HG02571 (cell line): ENCODE measurements at regions not wholly inside any gene's neighbourhood (a gene's known extent, or its start where the extent isn't known, plus 50 kb on each side); places are given as distances from the start of the nearest gene placed in this dataset.

Source experiments
- ATAC-seq: cut with Tn5 transposase; IDR thresholded peaks from one replicate; pipeline ENCODE4 v1.9.1; 2021; ENCODE audit warnings: mild to moderate bottlenecking, moderate library complexity; ENCODE audit not compliant: unreplicated experiment

- no peak for ATAC-seq
Measured at GRCh38 chr11:27783701-27784355, 83.6 kb upstream of the BDNF start.

GRCh38 chr11:27777033-27777432 lies 76.8 kb upstream of the BDNF start:
- no peak for ATAC-seq

GRCh38 chr11:27773884-27774283 lies 73.6 kb upstream of the BDNF start:
- no peak for ATAC-seq

- no peak for ATAC-seq
Measured at GRCh38 chr11:27771516-27771915, 71.3 kb upstream of the BDNF start.

- ATAC-seq: no peak
Measured at GRCh38 chr11:27770576-27770975, 70.3 kb upstream of the BDNF start.

- no peak for ATAC-seq
Measured at GRCh38 chr11:27763736-27764135, 63.5 kb upstream of the BDNF start.

- no peak for ATAC-seq
Measured at GRCh38 chr11:27761356-27761755, 61.1 kb upstream of the BDNF start.

- no peak for ATAC-seq
Measured at GRCh38 chr11:27757953-27758352, 57.7 kb upstream of the BDNF start.

- ATAC-seq: no peak
Measured at GRCh38 chr11:27754035-27755017, 54.1 kb upstream of the BDNF start.
